Liver (tissue), 3 donors: ENCODE measurements at regions not wholly inside any gene's neighbourhood (a gene's known extent, or its start where the extent isn't known, plus 50 kb on each side); places are given as distances from the start of the nearest gene placed in this dataset.

Experiments
- EGR1 ChIP-seq, 2 donors: IDR thresholded peaks; 2 replicates each; pipeline ENCODE4 v1.6.1; 2016 to 2018; ENCODE audit warnings: antibody characterized with exemption in 2 of 2, low read depth in 2 of 2
- GABPA ChIP-seq, 2 donors: IDR thresholded peaks in 1 of 2; conservative IDR thresholded peaks in 1 of 2; 2 replicates each; pipeline ENCODE4 v1.6.1; 2016; ENCODE audit warnings: antibody characterized with exemption in 2 of 2, mild to moderate bottlenecking in 1 of 2, moderate library complexity in 1 of 2
- HNF4A ChIP-seq, 2 donors: conservative IDR thresholded peaks; 2 replicates each; pipeline ENCODE4 v1.6.1; 2016; ENCODE audit warnings: antibody characterized with exemption in 2 of 2, mild to moderate bottlenecking in 2 of 2
- MAX ChIP-seq: IDR thresholded peaks from 2 replicates; pipeline ENCODE4 v1.6.1; 2016; ENCODE audit warnings: antibody characterized with exemption
- NR2F2 ChIP-seq: IDR thresholded peaks from 2 replicates; pipeline ENCODE4 v1.6.1; 2016; ENCODE audit warnings: antibody characterized with exemption
- RAD21 ChIP-seq, 2 donors: IDR thresholded peaks; 2 replicates each; pipeline ENCODE4 v1.6.1; 2016; ENCODE audit warnings: antibody characterized with exemption in 2 of 2, mild to moderate bottlenecking in 2 of 2
- RXRA ChIP-seq, 2 donors: IDR thresholded peaks; 2 replicates each; pipeline ENCODE4 v1.6.1; 2017 to 2018; ENCODE audit warnings: antibody characterized with exemption in 2 of 2, mild to moderate bottlenecking in 1 of 2
- SP1 ChIP-seq: IDR thresholded peaks from 2 replicates; pipeline ENCODE4 v1.6.1; 2018; ENCODE audit warnings: antibody characterized with exemption, mild to moderate bottlenecking
- TAF1 ChIP-seq: conservative IDR thresholded peaks from 2 replicates; pipeline ENCODE4 v1.6.1; 2016; ENCODE audit warnings: antibody characterized with exemption, mild to moderate bottlenecking
- YY1 ChIP-seq: IDR thresholded peaks from 2 replicates; pipeline ENCODE4 v1.6.1; 2016; ENCODE audit warnings: antibody characterized with exemption, mild to moderate bottlenecking
- TF ChIP-seq, protein P1 (sequence below): fragments of 150-350 bp; IDR thresholded peaks from 2 replicates; pipeline ENCODE4 v1.5.1; 2017; ENCODE audit warnings: improper control_type of control experiment, low read depth, low read length; ENCODE audit not compliant: missing input control
- TF ChIP-seq, protein P2 (sequence below): IDR thresholded peaks from 2 replicates; pipeline ENCODE4 v1.6.1; 2016; ENCODE audit warnings: antibody characterized with exemption, mild to moderate bottlenecking
- donor health status: healthy.
- donor health status: healthy.

- no peak for TF ChIP-seq YY1
- TF ChIP-seq SP1, result no peak
- TF ChIP-seq, protein P1, sequence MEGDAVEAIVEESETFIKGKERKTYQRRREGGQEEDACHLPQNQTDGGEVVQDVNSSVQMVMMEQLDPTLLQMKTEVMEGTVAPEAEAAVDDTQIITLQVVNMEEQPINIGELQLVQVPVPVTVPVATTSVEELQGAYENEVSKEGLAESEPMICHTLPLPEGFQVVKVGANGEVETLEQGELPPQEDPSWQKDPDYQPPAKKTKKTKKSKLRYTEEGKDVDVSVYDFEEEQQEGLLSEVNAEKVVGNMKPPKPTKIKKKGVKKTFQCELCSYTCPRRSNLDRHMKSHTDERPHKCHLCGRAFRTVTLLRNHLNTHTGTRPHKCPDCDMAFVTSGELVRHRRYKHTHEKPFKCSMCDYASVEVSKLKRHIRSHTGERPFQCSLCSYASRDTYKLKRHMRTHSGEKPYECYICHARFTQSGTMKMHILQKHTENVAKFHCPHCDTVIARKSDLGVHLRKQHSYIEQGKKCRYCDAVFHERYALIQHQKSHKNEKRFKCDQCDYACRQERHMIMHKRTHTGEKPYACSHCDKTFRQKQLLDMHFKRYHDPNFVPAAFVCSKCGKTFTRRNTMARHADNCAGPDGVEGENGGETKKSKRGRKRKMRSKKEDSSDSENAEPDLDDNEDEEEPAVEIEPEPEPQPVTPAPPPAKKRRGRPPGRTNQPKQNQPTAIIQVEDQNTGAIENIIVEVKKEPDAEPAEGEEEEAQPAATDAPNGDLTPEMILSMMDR, result no peak
- no peak for TF ChIP-seq RXRA (IDR thresholded peaks at IDR 0.05)
- TF ChIP-seq, protein P2, sequence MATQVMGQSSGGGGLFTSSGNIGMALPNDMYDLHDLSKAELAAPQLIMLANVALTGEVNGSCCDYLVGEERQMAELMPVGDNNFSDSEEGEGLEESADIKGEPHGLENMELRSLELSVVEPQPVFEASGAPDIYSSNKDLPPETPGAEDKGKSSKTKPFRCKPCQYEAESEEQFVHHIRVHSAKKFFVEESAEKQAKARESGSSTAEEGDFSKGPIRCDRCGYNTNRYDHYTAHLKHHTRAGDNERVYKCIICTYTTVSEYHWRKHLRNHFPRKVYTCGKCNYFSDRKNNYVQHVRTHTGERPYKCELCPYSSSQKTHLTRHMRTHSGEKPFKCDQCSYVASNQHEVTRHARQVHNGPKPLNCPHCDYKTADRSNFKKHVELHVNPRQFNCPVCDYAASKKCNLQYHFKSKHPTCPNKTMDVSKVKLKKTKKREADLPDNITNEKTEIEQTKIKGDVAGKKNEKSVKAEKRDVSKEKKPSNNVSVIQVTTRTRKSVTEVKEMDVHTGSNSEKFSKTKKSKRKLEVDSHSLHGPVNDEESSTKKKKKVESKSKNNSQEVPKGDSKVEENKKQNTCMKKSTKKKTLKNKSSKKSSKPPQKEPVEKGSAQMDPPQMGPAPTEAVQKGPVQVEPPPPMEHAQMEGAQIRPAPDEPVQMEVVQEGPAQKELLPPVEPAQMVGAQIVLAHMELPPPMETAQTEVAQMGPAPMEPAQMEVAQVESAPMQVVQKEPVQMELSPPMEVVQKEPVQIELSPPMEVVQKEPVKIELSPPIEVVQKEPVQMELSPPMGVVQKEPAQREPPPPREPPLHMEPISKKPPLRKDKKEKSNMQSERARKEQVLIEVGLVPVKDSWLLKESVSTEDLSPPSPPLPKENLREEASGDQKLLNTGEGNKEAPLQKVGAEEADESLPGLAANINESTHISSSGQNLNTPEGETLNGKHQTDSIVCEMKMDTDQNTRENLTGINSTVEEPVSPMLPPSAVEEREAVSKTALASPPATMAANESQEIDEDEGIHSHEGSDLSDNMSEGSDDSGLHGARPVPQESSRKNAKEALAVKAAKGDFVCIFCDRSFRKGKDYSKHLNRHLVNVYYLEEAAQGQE, result no peak
- no peak for TF ChIP-seq HNF4A (conservative IDR thresholded peaks at IDR 0.05)
- TF ChIP-seq MAX, result no peak
- no peak for TF ChIP-seq NR2F2
- TF ChIP-seq GABPA (IDR thresholded peaks at IDR 0.05 in 1 of 2, conservative IDR thresholded peaks at IDR 0.05 in 1 of 2), result no peak
- no peak for TF ChIP-seq RAD21 (IDR thresholded peaks at IDR 0.05)
- TF ChIP-seq TAF1, result no peak
- no peak for TF ChIP-seq EGR1 (IDR thresholded peaks at IDR 0.05; ENCODE audit: low read depth in 2 of 2)
These were observed 100.8 kb upstream of the ADRA2C start for GRCh38 chr4:3665360-3665891.
